Astrocyte (in vitro differentiated cells and primary cell): ENCODE measurements at regions not wholly inside any gene's neighbourhood (a gene's known extent, or its start where the extent isn't known, plus 50 kb on each side); places are given as distances from the start of the nearest gene placed in this dataset.

Experiments
- CTCF ChIP-seq: IDR thresholded peaks from 2 replicates; pipeline ENCODE4 v1.5.1; 2011; ENCODE audit warnings: low read depth, mild to moderate bottlenecking, inconsistent platforms, low read length, moderate library complexity; ENCODE audit not compliant: insufficient read depth
- EZH2 ChIP-seq: IDR thresholded peaks from 2 replicates; pipeline ENCODE4 v1.6.1; 2012; ENCODE audit warnings: mild to moderate bottlenecking, low read length, inconsistent platforms; ENCODE audit not compliant: insufficient read depth

- no peak for TF ChIP-seq CTCF
- no peak for TF ChIP-seq EZH2
Measured at GRCh38 chr14:26293909-26294308, 303.9 kb downstream of the NOVA1 start.
